ENCODE measurements at regions not wholly inside any gene's neighbourhood (a gene's known extent, or its start where the extent isn't known, plus 50 kb on each side); places are given as distances from the start of the nearest gene placed in this dataset.

- Mint-ChIP-seq H3K4me3 (ENCODE audit: unreplicated experiment) (no peak overlapping the region), H3K9me3 (ENCODE audit: unreplicated experiment) (no peaks in the 10 kb centered on the region), H3K27ac (ENCODE audit: low read depth, unreplicated experiment) (no peak overlapping the region), H3K4me1 (ENCODE audit: insufficient read depth, unreplicated experiment) (no peaks in the 10 kb centered on the region), H3K27me3 (ENCODE audit: insufficient read depth, unreplicated experiment) (no peaks in the 10 kb centered on the region), H3K36me3 (ENCODE audit: insufficient read depth, unreplicated experiment) (no peaks in the 10 kb centered on the region)
- no TSS peak for BruUV-seq (replicated peaks)
- intact Hi-C loops (cut with micrococcal nuclease) = no loop called here
- CTCF ChIA-PET = no interaction called here
- POLR2A ChIA-PET = no interaction called here
- TF ChIP-seq, protein P1, sequence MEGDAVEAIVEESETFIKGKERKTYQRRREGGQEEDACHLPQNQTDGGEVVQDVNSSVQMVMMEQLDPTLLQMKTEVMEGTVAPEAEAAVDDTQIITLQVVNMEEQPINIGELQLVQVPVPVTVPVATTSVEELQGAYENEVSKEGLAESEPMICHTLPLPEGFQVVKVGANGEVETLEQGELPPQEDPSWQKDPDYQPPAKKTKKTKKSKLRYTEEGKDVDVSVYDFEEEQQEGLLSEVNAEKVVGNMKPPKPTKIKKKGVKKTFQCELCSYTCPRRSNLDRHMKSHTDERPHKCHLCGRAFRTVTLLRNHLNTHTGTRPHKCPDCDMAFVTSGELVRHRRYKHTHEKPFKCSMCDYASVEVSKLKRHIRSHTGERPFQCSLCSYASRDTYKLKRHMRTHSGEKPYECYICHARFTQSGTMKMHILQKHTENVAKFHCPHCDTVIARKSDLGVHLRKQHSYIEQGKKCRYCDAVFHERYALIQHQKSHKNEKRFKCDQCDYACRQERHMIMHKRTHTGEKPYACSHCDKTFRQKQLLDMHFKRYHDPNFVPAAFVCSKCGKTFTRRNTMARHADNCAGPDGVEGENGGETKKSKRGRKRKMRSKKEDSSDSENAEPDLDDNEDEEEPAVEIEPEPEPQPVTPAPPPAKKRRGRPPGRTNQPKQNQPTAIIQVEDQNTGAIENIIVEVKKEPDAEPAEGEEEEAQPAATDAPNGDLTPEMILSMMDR (IDR thresholded peaks at IDR 0.05; ENCODE audit: unreplicated experiment) = no peak
- no peak for DNase-seq (ENCODE audit: unreplicated experiment)
Observed at GRCh38 chr13:55617241-55617640, 1523.5 kb upstream of the PRR20A start.

DNA sequence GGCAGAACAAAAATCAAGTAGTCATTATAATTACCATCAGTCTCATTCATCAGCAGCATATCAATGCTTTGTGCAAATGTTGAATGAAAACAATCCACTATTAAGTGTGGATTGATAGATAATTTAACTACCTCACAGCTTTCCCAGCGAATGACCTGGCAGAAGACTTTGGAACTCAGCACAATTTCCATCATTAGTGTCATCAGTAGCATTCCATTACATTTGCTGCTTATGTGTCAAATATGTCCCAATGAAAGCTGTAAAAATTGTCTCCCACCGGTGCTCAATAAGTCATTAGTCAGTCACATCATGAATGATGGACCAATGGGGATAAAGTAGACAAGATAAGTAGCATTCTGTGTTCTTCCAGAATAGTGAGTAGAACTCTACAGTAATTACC is 1513.5 kb upstream of the PRR20A start:
- ChIA-PET CTCF (no interaction called here), POLR2A (no interaction called here)
- no TSS peak for BruUV-seq (replicated peaks)
- no peak for DNase-seq (ENCODE audit: unreplicated experiment)
- intact Hi-C loops (cut with micrococcal nuclease) = no loop called here
- Mint-ChIP-seq H3K4me1 (ENCODE audit: insufficient read depth, unreplicated experiment) (no peaks in the 10 kb centered on the region), H3K4me3 (ENCODE audit: unreplicated experiment) (no peak overlapping the region), H3K9me3 (ENCODE audit: unreplicated experiment) (peaks cover 13% of the 10 kb centered on the region), H3K36me3 (ENCODE audit: insufficient read depth, unreplicated experiment) (no peaks in the 10 kb centered on the region), H3K27me3 (ENCODE audit: insufficient read depth, unreplicated experiment) (no peaks in the 10 kb centered on the region), H3K27ac (ENCODE audit: low read depth, unreplicated experiment) (no peak overlapping the region)
- TF ChIP-seq, protein P1 (IDR thresholded peaks at IDR 0.05; ENCODE audit: unreplicated experiment) = no peak

DNA sequence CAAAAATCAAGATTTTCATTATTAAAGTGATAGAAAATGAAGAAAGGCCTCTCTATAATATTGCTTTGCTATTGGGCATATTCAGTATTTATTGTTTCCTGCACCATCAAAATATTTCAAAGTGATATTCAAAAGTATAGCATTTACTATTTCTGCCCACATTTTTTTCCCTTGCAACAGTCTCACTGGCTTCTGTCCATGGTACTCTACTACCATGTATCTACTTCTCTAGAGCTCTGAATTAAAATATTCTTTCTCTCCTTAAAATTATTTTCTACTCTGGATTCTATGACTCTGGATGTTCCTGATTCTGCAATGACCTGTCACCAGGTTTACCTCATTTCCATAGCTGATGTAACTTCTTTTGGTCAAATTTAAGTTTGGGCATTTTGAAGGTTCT is 1508.3 kb upstream of the PRR20A start:
- ChIA-PET POLR2A (no interaction called here), CTCF (no interaction called here)
- no TSS peak for BruUV-seq (replicated peaks)
- Mint-ChIP-seq H3K27me3 (ENCODE audit: insufficient read depth, unreplicated experiment) (no peaks in the 10 kb centered on the region), H3K4me3 (ENCODE audit: unreplicated experiment) (no peak overlapping the region), H3K9me3 (ENCODE audit: unreplicated experiment) (peaks cover 14% of the 10 kb centered on the region), H3K4me1 (ENCODE audit: insufficient read depth, unreplicated experiment) (no peaks in the 10 kb centered on the region), H3K27ac (ENCODE audit: low read depth, unreplicated experiment) (no peak overlapping the region), H3K36me3 (ENCODE audit: insufficient read depth, unreplicated experiment) (no peaks in the 10 kb centered on the region)
- intact Hi-C loops (cut with micrococcal nuclease) = no loop called here
- no peak for DNase-seq (ENCODE audit: unreplicated experiment)
- TF ChIP-seq, protein P1 (IDR thresholded peaks at IDR 0.05; ENCODE audit: unreplicated experiment) = no peak

- no TSS peak for BruUV-seq (replicated peaks)
- Mint-ChIP-seq H3K4me1 (ENCODE audit: insufficient read depth, unreplicated experiment) (no peaks in the 10 kb centered on the region), H3K27me3 (ENCODE audit: insufficient read depth, unreplicated experiment) (no peaks in the 10 kb centered on the region), H3K36me3 (ENCODE audit: insufficient read depth, unreplicated experiment) (no peaks in the 10 kb centered on the region), H3K4me3 (ENCODE audit: unreplicated experiment) (no peak overlapping the region), H3K9me3 (ENCODE audit: unreplicated experiment) (no peaks in the 10 kb centered on the region), H3K27ac (ENCODE audit: low read depth, unreplicated experiment) (no peak overlapping the region)
- CTCF ChIA-PET = no interaction called here
- intact Hi-C loops (cut with micrococcal nuclease) = no loop called here
- TF ChIP-seq, protein P1 (IDR thresholded peaks at IDR 0.05; ENCODE audit: unreplicated experiment) = no peak
- POLR2A ChIA-PET = interaction anchor here (0.7 kb wide), 1 partner anchor 146 kb away, joined by 3 read pairs; no protein-coding TSS in a partner anchor
- DNase-seq (ENCODE audit: unreplicated experiment) = no peak
Observed at GRCh38 chr13:55649485-55649884, 1491.2 kb upstream of the PRR20A start.

Data from MCF 10A (cell line).